ENCODE measurements at regions not wholly inside any gene's neighbourhood (a gene's known extent, or its start where the extent isn't known, plus 50 kb on each side); places are given as distances from the start of the nearest gene placed in this dataset.

DNA sequence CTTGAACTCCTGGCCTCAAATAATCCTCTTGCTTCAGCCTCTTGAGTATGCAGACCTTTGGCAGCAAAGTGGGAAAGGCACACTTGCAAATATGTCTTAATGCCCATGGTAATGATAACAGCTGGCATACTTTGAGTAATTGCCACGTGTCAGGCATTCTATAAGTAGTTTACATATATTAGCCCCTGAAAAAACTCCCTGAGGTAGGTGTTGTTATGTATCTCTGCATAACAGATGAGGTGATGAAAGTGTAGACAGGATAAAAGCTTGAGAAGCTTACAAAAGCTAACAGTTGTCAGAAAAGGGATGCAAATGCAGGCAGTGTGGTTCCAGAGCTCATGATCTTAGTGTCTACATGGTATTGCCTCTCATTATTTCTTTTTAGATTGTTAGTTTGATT, 291.1 kb upstream of the C11orf87 start:
- no peaks in the 10 kb centered on the region for H3K36me3 Mint-ChIP-seq (ENCODE audit: insufficient read depth)
- no peak for ATAC-seq (replicated peaks)
- H3K4me1 Mint-ChIP-seq (ENCODE audit: low read depth in 2 of 2) = no peaks in the 10 kb centered on the region
- no peak overlapping the region for H3K4me3 Mint-ChIP-seq
- H3K9me3 Mint-ChIP-seq = peaks cover 0 to 2% of the 10 kb centered on the region in 2 donors
- no peak overlapping the region for H3K27ac Mint-ChIP-seq
- no peaks in the 10 kb centered on the region for H3K27me3 Mint-ChIP-seq
- no peak for DNase-seq

DNA sequence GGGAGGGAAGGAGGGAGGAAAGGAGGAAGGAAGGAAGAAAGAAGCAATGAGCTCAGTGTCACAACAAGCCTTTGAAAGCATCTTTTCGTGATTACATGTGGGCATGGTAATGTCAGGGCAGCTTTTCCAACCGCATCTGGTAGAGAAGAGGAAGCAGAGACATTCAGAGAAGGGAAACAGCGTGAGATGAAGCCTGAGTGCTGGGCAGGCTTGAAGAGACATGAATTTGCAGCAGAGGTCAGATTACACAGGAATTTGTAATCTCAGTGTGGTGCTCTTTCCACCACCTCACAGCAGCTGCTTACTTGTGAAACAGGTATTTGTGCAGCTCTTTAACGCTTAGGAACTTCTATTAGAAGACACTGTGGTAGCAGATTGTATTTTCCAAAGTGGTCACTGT, 289.5 kb upstream of the C11orf87 start:
- H3K27ac Mint-ChIP-seq = no peak overlapping the region
- peaks cover 0 to 5% of the 10 kb centered on the region in 2 donors for H3K9me3 Mint-ChIP-seq
- no peaks in the 10 kb centered on the region for H3K27me3 Mint-ChIP-seq
- H3K36me3 Mint-ChIP-seq (ENCODE audit: insufficient read depth) = no peaks in the 10 kb centered on the region
- ATAC-seq (replicated peaks) (no peak), DNase-seq (no peak)
- H3K4me1 Mint-ChIP-seq (ENCODE audit: low read depth in 2 of 2) = no peaks in the 10 kb centered on the region
- no peak overlapping the region for H3K4me3 Mint-ChIP-seq

DNA sequence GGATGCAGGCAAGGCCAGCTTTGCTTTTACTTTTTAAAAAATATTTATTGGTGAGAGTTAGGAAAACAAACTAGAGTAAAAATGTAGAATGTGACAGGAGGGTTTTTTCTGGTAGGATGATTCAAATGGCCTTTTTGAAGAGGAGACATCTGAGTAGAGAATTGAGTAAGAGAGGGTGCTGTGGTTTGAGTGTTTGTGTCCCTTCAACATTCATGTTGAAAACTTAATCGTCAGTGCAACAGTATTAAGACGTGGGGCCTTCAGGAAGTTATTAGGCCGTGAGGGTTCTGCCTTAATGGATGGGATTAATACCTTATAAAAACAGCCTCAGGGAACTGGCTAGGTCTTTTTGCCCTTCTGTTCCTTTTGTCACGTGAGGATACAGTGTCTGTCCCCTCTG, 288.8 kb upstream of the C11orf87 start:
- Mint-ChIP-seq H3K27me3 (no peaks in the 10 kb centered on the region), H3K27ac (no peak overlapping the region), H3K9me3 (peaks cover 0 to 5% of the 10 kb centered on the region in 2 donors), H3K4me1 (ENCODE audit: low read depth in 2 of 2) (no peaks in the 10 kb centered on the region), H3K36me3 (ENCODE audit: insufficient read depth) (no peaks in the 10 kb centered on the region), H3K4me3 (no peak overlapping the region)
- ATAC-seq (replicated peaks) (no peak), DNase-seq (no peak)

DNA sequence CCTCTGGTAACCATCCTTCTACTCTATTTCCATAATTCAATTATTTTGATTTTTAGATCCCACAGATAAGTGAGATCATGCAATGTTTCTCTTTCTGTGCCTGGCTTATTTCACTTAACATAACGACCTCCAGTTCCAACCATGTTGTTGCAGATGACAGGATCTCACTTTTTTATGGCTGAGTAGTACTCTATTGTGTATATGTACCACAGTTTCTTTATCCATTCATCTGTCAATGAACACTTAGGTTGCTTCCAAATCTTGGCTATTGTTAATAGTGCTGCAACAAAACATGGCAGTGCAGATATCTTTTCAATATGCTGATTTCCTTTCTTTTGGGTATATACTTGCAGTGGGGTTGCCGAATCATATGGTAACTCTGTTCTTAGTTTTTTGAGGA, 286.4 kb upstream of the C11orf87 start:
- Mint-ChIP-seq H3K4me1 (ENCODE audit: low read depth in 2 of 2) (no peaks in the 10 kb centered on the region), H3K27ac (no peak overlapping the region), H3K4me3 (no peak overlapping the region), H3K36me3 (ENCODE audit: insufficient read depth) (no peaks in the 10 kb centered on the region), H3K9me3 (peaks cover 5 to 6% of the 10 kb centered on the region in 2 donors), H3K27me3 (no peaks in the 10 kb centered on the region)
- ATAC-seq (replicated peaks) (no peak), DNase-seq (no peak)

DNA sequence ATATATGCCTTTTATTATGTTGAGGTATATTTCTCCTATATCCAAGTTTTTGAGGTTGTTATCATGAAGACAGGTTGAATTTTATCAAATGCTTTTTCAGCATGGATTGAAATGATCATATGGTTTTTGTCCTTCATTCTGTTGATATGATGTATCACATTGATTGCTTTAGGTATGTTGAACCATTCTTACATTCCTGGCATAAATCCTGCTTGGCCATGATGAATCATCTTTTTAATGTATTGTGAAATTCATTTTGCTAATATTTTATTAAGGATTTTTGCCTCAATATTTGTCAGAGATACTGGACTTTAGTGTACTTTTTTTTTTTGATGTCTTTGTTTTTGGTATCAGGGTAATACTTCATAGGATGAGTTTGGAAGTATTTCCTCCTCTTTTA, 283.8 kb upstream of the C11orf87 start:
- no peaks in the 10 kb centered on the region for H3K4me1 Mint-ChIP-seq (ENCODE audit: low read depth in 2 of 2)
- peaks cover 5 to 6% of the 10 kb centered on the region in 2 donors for H3K9me3 Mint-ChIP-seq
- no peak overlapping the region for H3K27ac Mint-ChIP-seq
- DNase-seq (no peak), ATAC-seq (replicated peaks) (no peak)
- H3K27me3 Mint-ChIP-seq = no peaks in the 10 kb centered on the region
- no peaks in the 10 kb centered on the region for H3K36me3 Mint-ChIP-seq (ENCODE audit: insufficient read depth)
- H3K4me3 Mint-ChIP-seq = no peak overlapping the region

DNA sequence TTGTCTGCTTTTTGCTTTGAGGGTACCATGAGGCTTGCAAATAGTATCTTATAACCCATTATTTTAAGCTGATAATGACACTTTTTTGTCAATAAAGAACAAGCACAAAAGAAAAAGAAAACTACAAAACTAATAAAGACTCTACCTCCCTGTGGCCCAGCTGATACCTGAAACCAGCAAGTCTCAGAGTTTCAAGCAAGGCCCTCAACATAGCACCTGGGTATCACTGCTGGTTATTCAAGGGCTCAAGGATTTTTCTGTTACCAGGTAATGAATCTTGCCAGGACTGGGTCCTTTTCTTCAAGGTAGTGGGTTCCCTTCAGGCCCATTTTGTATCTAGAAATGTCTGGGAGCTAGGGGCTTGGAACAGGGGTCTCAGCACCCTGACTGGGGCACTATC, 281.6 kb upstream of the C11orf87 start:
- H3K36me3 Mint-ChIP-seq (ENCODE audit: insufficient read depth) = no peaks in the 10 kb centered on the region
- H3K9me3 Mint-ChIP-seq = peaks cover 5 to 6% of the 10 kb centered on the region in 2 donors
- no peak overlapping the region for H3K27ac Mint-ChIP-seq
- no peaks in the 10 kb centered on the region for H3K4me1 Mint-ChIP-seq (ENCODE audit: low read depth in 2 of 2)
- H3K27me3 Mint-ChIP-seq = no peaks in the 10 kb centered on the region
- DNase-seq = no peak
- H3K4me3 Mint-ChIP-seq = no peak overlapping the region
- no peak for ATAC-seq (replicated peaks)

DNA sequence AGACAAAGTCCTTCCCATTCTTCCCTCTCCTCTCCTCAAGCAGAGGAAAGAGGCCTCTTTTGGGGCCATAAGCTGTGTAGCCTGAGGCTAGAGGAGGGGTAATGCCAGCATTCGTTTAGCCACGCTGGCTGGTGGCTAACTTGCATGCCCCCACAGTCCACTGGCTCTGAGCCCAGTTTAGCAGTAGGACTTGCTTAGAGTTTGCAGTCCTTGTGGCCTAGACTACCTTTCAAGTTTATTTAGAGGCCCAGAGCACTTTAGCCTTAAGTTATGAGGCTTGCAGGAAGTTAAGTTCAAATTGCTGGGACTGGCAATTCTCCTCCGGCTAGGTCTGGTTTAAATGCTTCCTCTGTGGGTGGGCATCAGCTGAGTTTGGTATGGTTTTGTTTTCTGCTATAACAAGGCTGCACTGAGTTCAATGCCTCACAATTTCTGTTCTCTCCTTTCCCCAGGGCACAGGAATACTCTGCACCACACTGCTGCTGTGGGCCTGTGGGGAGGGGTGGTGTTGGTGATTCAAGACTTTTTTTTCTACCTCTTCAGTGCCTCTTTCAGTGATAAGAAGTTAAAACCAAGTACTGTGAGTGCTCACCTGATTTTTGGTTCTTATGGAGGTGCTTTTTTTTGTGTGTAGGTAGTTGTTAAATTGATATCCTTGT, 281.0 kb upstream of the C11orf87 start:
- no peaks in the 10 kb centered on the region for H3K4me1 Mint-ChIP-seq (ENCODE audit: low read depth in 2 of 2)
- H3K27me3 Mint-ChIP-seq = no peaks in the 10 kb centered on the region
- peaks cover 3 to 6% of the 10 kb centered on the region in 2 donors for H3K9me3 Mint-ChIP-seq
- no peak for DNase-seq
- no peaks in the 10 kb centered on the region for H3K36me3 Mint-ChIP-seq (ENCODE audit: insufficient read depth)
- H3K27ac Mint-ChIP-seq = no peak overlapping the region
- no peak for ATAC-seq (replicated peaks)
- no peak overlapping the region for H3K4me3 Mint-ChIP-seq

DNA sequence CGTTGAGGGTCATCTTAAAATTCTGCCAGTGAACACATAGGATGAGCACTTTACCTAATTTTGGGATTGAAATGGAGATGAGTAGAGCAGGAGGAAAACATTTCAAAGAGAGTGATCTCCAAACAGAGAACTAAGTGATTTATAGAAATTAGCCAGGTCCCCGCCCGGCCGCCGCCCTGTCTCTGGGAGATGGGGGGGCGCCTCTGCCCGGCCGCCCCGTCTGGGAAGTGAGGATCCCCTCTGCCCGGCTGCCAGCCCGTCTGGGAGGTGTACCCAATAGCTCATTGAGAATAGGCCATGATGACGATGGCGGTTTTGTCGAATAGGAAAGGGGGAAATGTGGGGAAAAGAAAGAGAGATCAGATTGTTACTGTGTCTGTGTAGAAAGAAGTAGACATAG, 276.7 kb upstream of the C11orf87 start:
- ATAC-seq (replicated peaks) = no peak
- H3K27me3 Mint-ChIP-seq = no peaks in the 10 kb centered on the region
- H3K27ac Mint-ChIP-seq = no peak overlapping the region

DNA sequence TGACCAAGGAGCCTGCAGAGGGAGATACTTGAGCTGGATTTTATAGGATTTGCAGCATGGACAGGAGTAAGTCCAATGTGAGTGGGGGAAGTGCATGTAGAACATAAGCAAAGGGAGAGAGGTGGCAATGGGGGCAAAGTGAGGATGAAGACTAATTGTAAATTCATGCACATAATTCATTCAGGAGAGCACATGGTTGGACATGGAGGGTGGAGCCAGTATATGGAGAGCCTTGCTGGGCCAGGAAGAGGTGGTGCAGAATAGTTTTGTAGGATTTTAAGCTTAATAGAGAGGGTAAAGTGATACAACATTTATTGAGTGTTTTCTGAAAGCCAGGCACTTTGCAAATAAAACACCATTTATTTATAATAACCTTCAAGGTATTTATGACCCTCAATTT, 274.3 kb upstream of the C11orf87 start:
- H3K36me3 Mint-ChIP-seq (ENCODE audit: insufficient read depth) = no peaks in the 10 kb centered on the region
- no peak overlapping the region for H3K4me3 Mint-ChIP-seq
- ATAC-seq (replicated peaks) (no peak), DNase-seq (no peak)
- H3K27ac Mint-ChIP-seq = no peak overlapping the region
- H3K4me1 Mint-ChIP-seq (ENCODE audit: low read depth in 2 of 2) = no peaks in the 10 kb centered on the region
- peaks cover 0 to 3% of the 10 kb centered on the region in 2 donors for H3K9me3 Mint-ChIP-seq
- no peaks in the 10 kb centered on the region for H3K27me3 Mint-ChIP-seq

More for the DNA sequence above, 276.7 kb upstream of the C11orf87 start:
- Mint-ChIP-seq H3K36me3 (ENCODE audit: insufficient read depth) (no peaks in the 10 kb centered on the region), H3K4me3 (no peak overlapping the region), H3K4me1 (ENCODE audit: low read depth in 2 of 2) (no peaks in the 10 kb centered on the region), H3K9me3 (peaks cover 0 to 3% of the 10 kb centered on the region in 2 donors)
- DNase-seq = no peak

DNA sequence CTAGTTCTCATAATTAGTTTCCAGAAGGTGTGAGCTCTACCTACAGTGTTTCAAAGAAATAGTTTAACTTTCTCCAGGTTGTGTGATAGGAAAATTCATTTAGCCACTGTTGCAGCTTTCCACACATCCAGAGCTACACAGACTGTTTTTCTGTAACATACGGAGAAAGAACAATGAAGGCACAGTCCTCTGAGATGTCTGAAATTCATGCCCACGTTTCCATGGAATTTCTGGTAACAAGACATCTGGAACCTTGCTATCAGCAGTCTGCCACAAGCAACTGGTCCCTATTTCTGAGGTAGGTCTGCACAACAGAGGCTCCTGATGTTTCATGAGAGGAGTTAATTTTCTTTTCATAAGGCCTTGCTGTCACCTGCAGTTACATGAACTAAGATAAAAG, 273.3 kb upstream of the C11orf87 start:
- H3K27me3 Mint-ChIP-seq = no peaks in the 10 kb centered on the region
- H3K36me3 Mint-ChIP-seq (ENCODE audit: insufficient read depth) = no peaks in the 10 kb centered on the region
- DNase-seq (no peak), ATAC-seq (replicated peaks) (no peak)
- H3K9me3 Mint-ChIP-seq = peaks cover 0 to 5% of the 10 kb centered on the region in 2 donors
- no peak overlapping the region for H3K4me3 Mint-ChIP-seq
- no peaks in the 10 kb centered on the region for H3K4me1 Mint-ChIP-seq (ENCODE audit: low read depth in 2 of 2)
- H3K27ac Mint-ChIP-seq = no peak overlapping the region

DNA sequence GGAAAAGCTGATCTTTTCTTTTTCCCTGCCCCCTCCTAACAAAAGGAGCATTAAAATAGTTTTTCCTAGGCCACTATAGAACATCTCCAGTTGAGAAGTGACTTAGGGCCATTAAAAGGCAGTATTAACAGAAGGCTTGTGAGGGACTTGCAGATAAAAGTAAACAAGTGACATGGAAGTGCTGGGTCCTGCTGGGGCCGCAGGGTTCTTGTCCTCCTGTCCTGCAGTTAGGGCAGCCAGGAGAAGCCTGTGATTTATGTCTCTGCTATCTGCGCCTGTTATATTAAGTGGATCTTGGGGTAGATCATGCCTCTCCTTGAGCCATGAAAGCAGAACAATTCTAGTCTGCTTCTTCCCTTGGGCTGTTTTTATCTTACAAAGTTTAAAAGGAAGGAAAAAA, 271.4 kb upstream of the C11orf87 start:
- Mint-ChIP-seq H3K4me1 (ENCODE audit: low read depth in 2 of 2) (no peaks in the 10 kb centered on the region), H3K4me3 (no peak overlapping the region), H3K27me3 (no peaks in the 10 kb centered on the region), H3K9me3 (peaks cover 0 to 5% of the 10 kb centered on the region in 2 donors), H3K27ac (no peak overlapping the region), H3K36me3 (ENCODE audit: insufficient read depth) (no peaks in the 10 kb centered on the region)
- DNase-seq (no peak), ATAC-seq (replicated peaks) (no peak)

DNA sequence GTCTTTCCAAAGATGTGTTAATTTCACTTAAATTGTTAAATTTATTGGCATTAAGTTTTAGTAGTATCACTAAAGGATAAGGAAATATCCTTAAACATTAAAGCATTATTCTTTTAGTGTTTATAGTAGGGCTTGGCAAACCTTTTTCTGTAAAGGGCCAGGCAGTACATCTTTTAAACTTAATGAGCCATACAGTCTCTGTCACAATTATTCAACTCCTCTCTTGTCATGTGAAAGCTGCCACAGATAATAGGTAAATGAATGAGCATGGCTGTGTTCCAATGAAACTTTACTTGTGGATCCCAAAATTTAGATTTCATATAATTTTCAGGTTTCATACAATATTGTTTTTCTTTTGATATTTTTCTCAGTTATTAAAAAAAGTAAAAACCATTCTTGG, 268.2 kb upstream of the C11orf87 start:
- Mint-ChIP-seq H3K36me3 (ENCODE audit: insufficient read depth) (no peaks in the 10 kb centered on the region), H3K4me3 (no peak overlapping the region), H3K27ac (no peak overlapping the region), H3K27me3 (no peaks in the 10 kb centered on the region), H3K4me1 (ENCODE audit: low read depth in 2 of 2) (no peaks in the 10 kb centered on the region), H3K9me3 (peaks cover 0 to 4% of the 10 kb centered on the region in 2 donors)
- DNase-seq (no peak), ATAC-seq (replicated peaks) (no peak)

DNA sequence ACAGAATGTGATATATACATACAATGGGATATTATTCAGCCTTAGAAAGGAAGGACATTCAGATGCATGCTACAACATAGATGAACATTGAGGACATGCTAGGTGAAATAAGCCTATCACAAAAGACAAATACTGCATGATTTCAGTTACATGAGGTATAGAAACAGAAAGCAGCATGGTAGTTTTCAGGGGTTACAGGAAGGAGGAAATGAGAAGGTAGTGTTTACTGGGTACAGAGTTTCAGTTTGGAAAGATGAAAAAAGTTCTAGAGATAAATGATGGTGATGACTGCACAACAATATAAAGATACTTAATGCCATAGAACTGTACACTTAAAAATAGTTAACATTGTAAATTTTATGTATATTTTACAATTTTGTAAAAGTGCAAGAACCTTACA, 266.7 kb upstream of the C11orf87 start:
- Mint-ChIP-seq H3K4me1 (ENCODE audit: low read depth in 2 of 2) (no peaks in the 10 kb centered on the region), H3K27me3 (no peaks in the 10 kb centered on the region), H3K36me3 (ENCODE audit: insufficient read depth) (no peaks in the 10 kb centered on the region), H3K9me3 (peaks cover 0 to 6% of the 10 kb centered on the region in 2 donors), H3K27ac (no peak overlapping the region), H3K4me3 (no peak overlapping the region)
- ATAC-seq (replicated peaks) = no peak
- no peak for DNase-seq

DNA sequence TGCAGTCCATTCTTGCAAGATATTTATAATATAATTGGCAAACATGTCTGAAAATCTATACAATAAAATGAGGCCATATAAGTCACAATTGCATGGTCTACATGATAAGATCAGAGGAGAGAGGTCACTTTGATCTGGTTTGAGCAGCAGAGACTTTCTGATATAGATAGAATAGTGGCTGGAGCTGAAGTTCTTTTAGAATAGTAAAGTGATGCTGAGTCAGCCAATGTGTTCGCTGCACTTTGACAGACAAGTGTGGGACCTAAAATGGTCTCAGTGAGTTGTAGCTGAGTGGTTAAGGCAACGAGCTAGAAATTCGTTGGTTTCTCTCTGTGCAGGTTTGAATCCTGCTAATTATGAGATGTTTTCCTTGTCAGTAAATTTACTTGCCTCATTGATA, 257.0 kb upstream of the C11orf87 start:
- H3K36me3 Mint-ChIP-seq (ENCODE audit: insufficient read depth) = no peaks in the 10 kb centered on the region

DNA sequence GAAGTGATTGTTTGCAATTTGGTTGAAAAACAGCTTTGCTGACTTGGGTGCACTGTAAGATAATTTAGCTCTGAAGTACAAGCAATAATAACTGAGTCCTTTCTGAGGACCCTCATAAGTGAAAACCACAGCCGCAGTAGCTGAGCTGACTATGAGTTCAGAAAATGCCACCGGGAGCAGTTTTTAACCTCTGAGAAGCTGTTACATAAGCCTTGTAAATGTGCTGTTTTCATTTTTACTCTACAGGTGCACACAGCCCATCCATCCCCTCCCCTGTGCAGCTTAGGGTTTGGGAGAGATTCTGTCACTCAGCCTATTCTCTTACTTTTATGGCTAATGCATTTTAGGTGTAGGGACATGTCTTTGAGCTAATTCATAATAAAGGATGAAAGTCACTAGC, 255.5 kb upstream of the C11orf87 start:
- ATAC-seq (replicated peaks) (no peak), DNase-seq (no peak)
- Mint-ChIP-seq H3K27me3 (no peaks in the 10 kb centered on the region), H3K36me3 (ENCODE audit: insufficient read depth) (no peaks in the 10 kb centered on the region), H3K4me3 (no peak overlapping the region), H3K4me1 (ENCODE audit: low read depth in 2 of 2) (no peaks in the 10 kb centered on the region), H3K27ac (no peak overlapping the region), H3K9me3 (no peaks in the 10 kb centered on the region)

More for the DNA sequence above, 257.0 kb upstream of the C11orf87 start:
- DNase-seq (no peak), ATAC-seq (replicated peaks) (no peak)
- Mint-ChIP-seq H3K4me3 (no peak overlapping the region), H3K4me1 (ENCODE audit: low read depth in 2 of 2) (no peaks in the 10 kb centered on the region), H3K27me3 (no peaks in the 10 kb centered on the region), H3K9me3 (peaks cover 0 to 5% of the 10 kb centered on the region in 2 donors), H3K27ac (no peak overlapping the region)

Measured in effector memory CD8-positive, alpha-beta T cell (primary cell).